Fibroblast of upper back skin (primary cell): ENCODE measurements at regions not wholly inside any gene's neighbourhood (a gene's known extent, or its start where the extent isn't known, plus 50 kb on each side); places are given as distances from the start of the nearest gene placed in this dataset.
"Not testable (repeated sequence)": the region's sequence is repeated elsewhere in the genome, so short reads cannot be mapped to it uniquely, and the experiment has no call there.

Experiments
- DNase-seq: peaks from one replicate; pipeline ENCODE4 v3.0.0-alpha.2; 2013

GRCh38 chr11:121358760-121359159, 66.2 kb downstream of the SC5D start:
- DNase-seq: no peak

- DNase-seq: no peak
Observed at GRCh38 chr11:121359591-121359990, 67.0 kb downstream of the SC5D start.

- not testable (repeated sequence) for DNase-seq
Observed at GRCh38 chr11:121362955-121363354, 70.4 kb downstream of the SC5D start.

- DNase-seq: no peak
Observed at GRCh38 chr11:121365304-121365703, 72.7 kb downstream of the SC5D start.

- no peak for DNase-seq
Observed at GRCh38 chr11:121366038-121366437, 73.5 kb downstream of the SC5D start.

- peak; percentile 9 for DNase-seq
Observed at GRCh38 chr11:121367001-121367843, 74.7 kb downstream of the SC5D start.

GRCh38 chr11:121367844-121368225, 75.3 kb downstream of the SC5D start:
- DNase-seq: no peak

- no peak for DNase-seq
Observed at GRCh38 chr11:121368364-121369240, 76.0 kb downstream of the SC5D start.

GRCh38 chr11:121369366-121369765, 76.8 kb downstream of the SC5D start:
- DNase-seq: no peak

GRCh38 chr11:121372028-121372427, 79.5 kb downstream of the SC5D start:
- no peak for DNase-seq

- no peak for DNase-seq
Observed at GRCh38 chr11:121372671-121373429, 79.3 kb upstream of the SORL1 start.

- DNase-seq: no peak
Observed at GRCh38 chr11:121374286-121374985, 77.7 kb upstream of the SORL1 start.

GRCh38 chr11:121376130-121376529, 76.0 kb upstream of the SORL1 start:
- DNase-seq: no peak

GRCh38 chr11:121379145-121379810, 72.8 kb upstream of the SORL1 start:
- DNase-seq: not testable (repeated sequence)

- no peak for DNase-seq
Observed at GRCh38 chr11:121383716-121384115, 68.4 kb upstream of the SORL1 start.

GRCh38 chr11:121385688-121386087, 66.4 kb upstream of the SORL1 start:
- DNase-seq: no peak
